Dendritic cell treated with granulocyte-macrophage colony-stimulating factor and Interleukin-4, amounts not matched to agents 40 ng/mL and 50 ng/mL, for 4 days (primary cell): ENCODE measurements at regions not wholly inside any gene's neighbourhood (a gene's known extent, or its start where the extent isn't known, plus 50 kb on each side); places are given as distances from the start of the nearest gene placed in this dataset.

Experiments
- H3K27ac Mint-ChIP-seq: one replicate; pipeline ENCODE4 v1.8.0; 2022; ENCODE audit warnings: mild to moderate bottlenecking, mixed read lengths
- H3K27me3 Mint-ChIP-seq: one replicate; pipeline ENCODE4 v1.8.0; 2022; ENCODE audit warnings: mild to moderate bottlenecking, mixed read lengths
- H3K36me3 Mint-ChIP-seq: one replicate; pipeline ENCODE4 v1.8.0; 2022; ENCODE audit warnings: low read depth, mixed read lengths
- H3K4me1 Mint-ChIP-seq: one replicate; pipeline ENCODE4 v1.8.0; 2022; ENCODE audit warnings: low read depth, mixed read lengths
- H3K4me3 Mint-ChIP-seq: one replicate; pipeline ENCODE4 v1.8.0; 2022; ENCODE audit warnings: mild to moderate bottlenecking, moderate library complexity, mixed read lengths
- H3K9me3 Mint-ChIP-seq: one replicate; pipeline ENCODE4 v1.8.0; 2022; ENCODE audit warnings: mixed read lengths
- intact Hi-C: fragments of 100-400 bp; cut with micrococcal nuclease; formaldehyde crosslinking; loops from one replicate; pipeline ENCODE4 v1.15.0; 2022

DNA sequence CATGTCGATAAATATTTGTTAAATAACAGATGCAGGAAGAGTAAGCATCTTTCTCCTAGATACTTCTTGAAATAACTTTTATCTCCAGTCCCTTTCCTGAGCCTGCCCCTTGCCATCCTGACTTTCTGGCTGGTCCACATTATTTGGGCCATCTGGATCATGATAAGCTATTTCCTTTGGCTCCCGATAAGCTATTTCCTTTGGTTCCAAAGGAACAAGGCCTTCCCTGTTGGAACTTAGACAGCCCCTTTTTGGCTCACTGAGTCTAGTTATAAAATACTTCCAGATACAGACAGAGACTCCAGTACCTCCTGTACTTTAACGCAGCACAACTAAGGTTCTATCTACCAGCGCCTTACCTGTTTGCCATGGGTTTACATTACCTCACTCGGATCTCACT lies 205.3 kb upstream of the CCDC150 start:
- Mint-ChIP-seq H3K27ac (no peak overlapping the region), H3K4me3 (no peak overlapping the region), H3K9me3 (no peaks in the 10 kb centered on the region), H3K36me3 (no peaks in the 10 kb centered on the region), H3K4me1 (peaks cover 9% of the 10 kb centered on the region), H3K27me3 (peaks cover 6% of the 10 kb centered on the region)
- intact Hi-C loops, result no loop called here

DNA sequence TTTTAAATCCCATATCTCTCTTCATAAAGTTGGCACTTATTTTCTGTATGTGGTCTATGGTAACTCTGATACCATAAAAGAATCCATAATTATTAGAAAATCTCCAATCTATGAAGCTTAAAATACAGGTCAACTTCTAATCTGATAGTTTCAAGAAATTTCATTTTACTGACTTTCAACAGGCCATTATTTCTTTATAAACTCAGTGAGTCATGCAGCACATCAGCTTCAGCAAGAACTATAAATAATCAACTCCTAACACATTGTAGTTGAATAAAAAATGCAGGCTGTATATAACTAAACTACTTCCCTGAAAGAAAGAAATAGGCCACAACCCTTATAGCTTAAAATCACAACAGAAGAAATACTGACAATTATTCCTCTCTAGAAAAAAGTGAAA lies 204.3 kb upstream of the CCDC150 start:
- intact Hi-C loops, result no loop called here
- H3K36me3 Mint-ChIP-seq, result no peaks in the 10 kb centered on the region
- no peak overlapping the region for H3K27ac Mint-ChIP-seq
- peaks cover 9% of the 10 kb centered on the region for H3K4me1 Mint-ChIP-seq
- peaks cover 6% of the 10 kb centered on the region for H3K27me3 Mint-ChIP-seq
- no peaks in the 10 kb centered on the region for H3K9me3 Mint-ChIP-seq
- no peak overlapping the region for H3K4me3 Mint-ChIP-seq

GRCh38 chr2:196437626-196438025 lies 201.9 kb upstream of the CCDC150 start:
- H3K4me3 Mint-ChIP-seq, result no peak overlapping the region

GRCh38 chr2:196439760-196440159 lies 199.8 kb upstream of the CCDC150 start:
- intact Hi-C loops, result no loop called here
- no peak overlapping the region for H3K4me3 Mint-ChIP-seq
- no peak overlapping the region for H3K27ac Mint-ChIP-seq
- H3K9me3 Mint-ChIP-seq, result no peaks in the 10 kb centered on the region
- H3K4me1 Mint-ChIP-seq, result no peaks in the 10 kb centered on the region
- H3K36me3 Mint-ChIP-seq, result no peaks in the 10 kb centered on the region
- H3K27me3 Mint-ChIP-seq, result peaks cover 4% of the 10 kb centered on the region

More at GRCh38 chr2:196437626-196438025, 201.9 kb upstream of the CCDC150 start:
- H3K27me3 Mint-ChIP-seq, result peaks cover 4% of the 10 kb centered on the region
- H3K9me3 Mint-ChIP-seq, result no peaks in the 10 kb centered on the region
- H3K27ac Mint-ChIP-seq, result no peak overlapping the region
- H3K36me3 Mint-ChIP-seq, result no peaks in the 10 kb centered on the region
- no peaks in the 10 kb centered on the region for H3K4me1 Mint-ChIP-seq
- intact Hi-C loops, result no loop called here

DNA sequence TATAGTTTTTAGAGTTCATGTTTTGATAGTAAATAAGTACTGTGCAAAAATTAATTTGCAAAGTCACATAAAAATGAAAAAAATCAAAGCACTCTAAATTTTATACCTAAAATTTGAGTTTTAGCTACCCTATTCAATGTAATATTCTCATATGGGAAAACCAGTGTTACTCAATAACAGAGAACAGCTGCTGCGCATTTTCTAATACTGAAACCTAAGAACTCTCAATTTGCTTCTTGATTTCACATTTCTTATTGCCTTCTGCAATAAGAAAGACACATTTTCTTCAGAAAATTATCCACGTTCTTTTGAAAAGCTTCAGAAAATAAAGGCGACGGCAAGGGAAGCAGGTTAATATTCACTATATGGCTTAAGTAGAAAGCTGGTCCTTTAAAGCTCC lies 199.1 kb upstream of the CCDC150 start:
- H3K4me1 Mint-ChIP-seq, result no peaks in the 10 kb centered on the region
- no peaks in the 10 kb centered on the region for H3K9me3 Mint-ChIP-seq
- no peak overlapping the region for H3K4me3 Mint-ChIP-seq
- no peak overlapping the region for H3K27ac Mint-ChIP-seq
- intact Hi-C loops, result no loop called here
- peaks cover 4% of the 10 kb centered on the region for H3K27me3 Mint-ChIP-seq
- H3K36me3 Mint-ChIP-seq, result no peaks in the 10 kb centered on the region

GRCh38 chr2:196441527-196441926 lies 198.0 kb upstream of the CCDC150 start:
- no peaks in the 10 kb centered on the region for H3K36me3 Mint-ChIP-seq
- H3K4me1 Mint-ChIP-seq, result no peaks in the 10 kb centered on the region
- intact Hi-C loops, result no loop called here
- H3K9me3 Mint-ChIP-seq, result no peaks in the 10 kb centered on the region
- no peak overlapping the region for H3K27ac Mint-ChIP-seq
- no peak overlapping the region for H3K4me3 Mint-ChIP-seq
- H3K27me3 Mint-ChIP-seq, result peaks cover 6% of the 10 kb centered on the region

- Mint-ChIP-seq H3K9me3 (no peaks in the 10 kb centered on the region), H3K36me3 (no peaks in the 10 kb centered on the region), H3K4me3 (no peak overlapping the region), H3K4me1 (no peaks in the 10 kb centered on the region), H3K27ac (no peak overlapping the region), H3K27me3 (peaks cover 6% of the 10 kb centered on the region)
- intact Hi-C loops, result no loop called here
Observed at GRCh38 chr2:196442211-196442610, 197.3 kb upstream of the CCDC150 start.

DNA sequence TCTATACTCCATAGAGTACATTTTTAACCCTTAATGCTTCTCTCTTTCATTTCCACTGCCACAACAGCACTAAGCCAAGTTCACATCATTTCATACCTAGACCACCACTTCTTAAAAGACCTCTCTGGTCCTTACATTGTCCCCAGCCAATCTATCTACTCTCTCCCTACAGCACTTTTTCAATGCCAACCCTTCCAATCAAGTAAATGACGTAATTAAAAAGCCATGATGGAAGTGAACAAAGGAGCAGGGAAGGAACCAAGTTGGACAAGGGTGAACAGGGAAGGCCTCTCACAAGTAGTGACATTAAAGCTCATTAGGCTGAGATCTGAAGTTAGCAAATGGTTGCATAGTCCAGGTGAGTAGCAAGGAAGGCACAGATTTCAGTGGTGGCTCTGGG lies 195.1 kb upstream of the CCDC150 start:
- intact Hi-C loops, result no loop called here
- H3K9me3 Mint-ChIP-seq, result no peaks in the 10 kb centered on the region
- no peak overlapping the region for H3K27ac Mint-ChIP-seq
- H3K4me3 Mint-ChIP-seq, result no peak overlapping the region
- H3K27me3 Mint-ChIP-seq, result peaks cover 2% of the 10 kb centered on the region
- no peaks in the 10 kb centered on the region for H3K4me1 Mint-ChIP-seq
- H3K36me3 Mint-ChIP-seq, result no peaks in the 10 kb centered on the region

GRCh38 chr2:196445991-196446390 lies 193.5 kb upstream of the CCDC150 start:
- peaks cover 2% of the 10 kb centered on the region for H3K27me3 Mint-ChIP-seq
- H3K4me3 Mint-ChIP-seq, result no peak overlapping the region
- H3K27ac Mint-ChIP-seq, result no peak overlapping the region
- H3K4me1 Mint-ChIP-seq, result no peaks in the 10 kb centered on the region
- no peaks in the 10 kb centered on the region for H3K36me3 Mint-ChIP-seq
- intact Hi-C loops, result no loop called here
- H3K9me3 Mint-ChIP-seq, result no peaks in the 10 kb centered on the region

DNA sequence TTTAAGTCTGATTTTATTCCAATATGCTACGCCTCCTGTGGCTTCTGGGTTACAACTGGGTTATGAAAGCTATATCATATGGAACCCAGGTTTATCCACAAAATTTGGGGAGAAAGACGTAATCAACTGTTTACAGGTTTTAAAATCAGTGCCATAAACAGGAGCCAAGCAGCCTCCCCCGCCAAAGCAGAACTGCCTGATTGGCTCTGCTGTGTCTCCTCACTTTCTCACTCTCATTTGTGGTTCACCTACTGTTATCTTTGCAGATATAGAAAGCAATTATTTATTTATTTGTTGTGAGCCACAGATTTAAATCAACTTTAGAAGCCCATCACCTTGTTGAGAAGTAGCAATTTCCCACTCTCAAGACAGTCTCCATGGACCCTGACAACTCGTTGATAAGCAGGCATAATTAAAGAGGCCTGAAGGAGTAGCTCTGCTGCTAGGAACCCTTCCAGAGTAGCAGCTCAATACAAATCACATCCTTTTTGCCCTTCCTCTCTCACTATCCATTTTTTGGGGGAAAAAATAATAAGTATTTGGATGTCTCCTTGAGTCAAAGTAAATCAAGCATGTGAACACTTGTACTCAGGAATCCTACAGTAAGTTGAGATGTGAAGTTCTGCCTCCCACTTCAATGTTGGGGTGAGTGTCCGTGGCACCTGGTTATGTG lies 191.0 kb upstream of the CCDC150 start:
- no peaks in the 10 kb centered on the region for H3K4me1 Mint-ChIP-seq
- no peaks in the 10 kb centered on the region for H3K36me3 Mint-ChIP-seq
- H3K27ac Mint-ChIP-seq, result no peak overlapping the region
- intact Hi-C loops, result no loop called here
- H3K27me3 Mint-ChIP-seq, result peaks cover 2% of the 10 kb centered on the region
- H3K9me3 Mint-ChIP-seq, result no peaks in the 10 kb centered on the region
- no peak overlapping the region for H3K4me3 Mint-ChIP-seq

DNA sequence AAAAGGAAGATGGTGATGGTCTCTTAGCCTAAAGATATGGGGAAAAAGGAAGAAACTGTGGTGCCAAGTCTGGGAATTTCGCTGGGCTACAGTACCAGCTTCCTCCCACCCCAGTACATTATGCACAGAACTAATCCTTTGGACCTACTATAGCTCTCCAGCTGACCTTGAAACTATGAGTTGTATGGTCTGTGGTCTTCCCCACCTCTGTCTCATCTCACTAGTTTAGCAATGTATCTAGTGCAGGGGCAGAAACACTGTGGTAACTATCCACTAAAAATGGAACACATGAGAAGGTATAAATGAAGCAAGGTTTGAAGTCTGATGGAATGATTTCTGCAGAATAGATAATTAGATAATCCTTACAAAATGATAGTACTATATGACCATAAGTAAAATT lies 190.4 kb upstream of the CCDC150 start:
- peaks cover 5% of the 10 kb centered on the region for H3K27me3 Mint-ChIP-seq
- H3K4me3 Mint-ChIP-seq, result no peak overlapping the region
- H3K36me3 Mint-ChIP-seq, result no peaks in the 10 kb centered on the region
- intact Hi-C loops, result no loop called here
- no peaks in the 10 kb centered on the region for H3K9me3 Mint-ChIP-seq
- no peak overlapping the region for H3K27ac Mint-ChIP-seq
- H3K4me1 Mint-ChIP-seq, result no peaks in the 10 kb centered on the region

DNA sequence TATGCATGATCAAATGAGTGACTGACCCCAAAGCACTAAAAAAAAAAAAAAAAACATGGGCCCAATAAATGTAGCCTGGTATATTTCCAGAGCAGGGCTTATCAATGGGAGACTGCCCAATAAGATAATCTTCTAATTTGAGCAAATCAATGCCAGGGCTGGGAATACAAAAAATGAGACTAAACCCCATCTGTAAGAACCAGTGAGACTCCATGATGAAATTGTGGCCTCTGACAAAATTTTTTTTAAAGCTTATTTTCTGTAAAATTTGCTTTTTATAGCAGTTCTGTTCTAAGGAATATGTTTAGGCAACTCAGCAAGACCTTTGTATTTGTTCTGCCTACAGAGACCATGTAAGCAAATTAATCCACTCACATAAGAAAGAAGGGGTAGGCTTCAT lies 186.8 kb upstream of the CCDC150 start:
- no peaks in the 10 kb centered on the region for H3K4me1 Mint-ChIP-seq
- H3K27ac Mint-ChIP-seq, result no peak overlapping the region
- no peak overlapping the region for H3K4me3 Mint-ChIP-seq
- no peaks in the 10 kb centered on the region for H3K36me3 Mint-ChIP-seq
- peaks cover 3% of the 10 kb centered on the region for H3K27me3 Mint-ChIP-seq
- no peaks in the 10 kb centered on the region for H3K9me3 Mint-ChIP-seq
- intact Hi-C loops, result loop anchor here (5.0 kb wide), 2 partner anchors 155 to 375 kb away; no protein-coding TSS in a partner anchor

- peaks cover 8% of the 10 kb centered on the region for H3K27me3 Mint-ChIP-seq
- H3K27ac Mint-ChIP-seq, result no peak overlapping the region
- no peak overlapping the region for H3K4me3 Mint-ChIP-seq
- no peaks in the 10 kb centered on the region for H3K9me3 Mint-ChIP-seq
- no peaks in the 10 kb centered on the region for H3K4me1 Mint-ChIP-seq
- intact Hi-C loops, result loop anchor here (5.0 kb wide), 2 partner anchors 156 to 376 kb away; no protein-coding TSS in a partner anchor
- H3K36me3 Mint-ChIP-seq, result no peaks in the 10 kb centered on the region
Observed at GRCh38 chr2:196453613-196454047, 185.9 kb upstream of the CCDC150 start.

DNA sequence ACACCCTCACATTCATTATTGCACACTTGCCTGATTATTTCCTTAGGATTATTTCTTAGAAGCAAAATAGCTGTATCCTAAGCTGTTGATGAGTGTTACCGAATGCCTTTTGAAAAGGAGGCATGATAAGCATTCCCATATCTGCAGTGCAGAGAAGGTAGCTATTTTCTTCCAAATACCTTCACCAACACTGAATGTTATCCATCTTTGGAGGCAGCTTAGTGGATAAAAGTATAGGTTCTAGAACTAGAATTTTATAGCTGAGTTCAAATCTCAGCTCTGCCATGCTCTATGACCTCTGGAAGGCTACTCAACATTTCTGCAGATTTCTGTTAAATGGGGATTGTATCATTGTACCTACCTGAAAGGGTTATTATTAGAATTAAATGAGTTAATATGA lies 185.0 kb upstream of the CCDC150 start:
- Mint-ChIP-seq H3K36me3 (no peaks in the 10 kb centered on the region), H3K4me1 (peaks cover 2% of the 10 kb centered on the region), H3K27ac (no peak overlapping the region), H3K27me3 (peaks cover 14% of the 10 kb centered on the region), H3K4me3 (no peak overlapping the region), H3K9me3 (no peaks in the 10 kb centered on the region)
- intact Hi-C loops, result loop anchor here (5.0 kb wide), 2 partner anchors 157 to 377 kb away; no protein-coding TSS in a partner anchor

- peaks cover 22% of the 10 kb centered on the region for H3K27me3 Mint-ChIP-seq
- H3K4me3 Mint-ChIP-seq, result no peak overlapping the region
- H3K9me3 Mint-ChIP-seq, result no peaks in the 10 kb centered on the region
- no peaks in the 10 kb centered on the region for H3K36me3 Mint-ChIP-seq
- H3K27ac Mint-ChIP-seq, result no peak overlapping the region
- H3K4me1 Mint-ChIP-seq, result peaks cover 5% of the 10 kb centered on the region
- intact Hi-C loops, result loop anchor here (5.0 kb wide), 1 partner anchor 327 kb away; no protein-coding TSS in a partner anchor
Observed at GRCh38 chr2:196459539-196459938, 180.0 kb upstream of the CCDC150 start.
